ENCODE measurements at regions not wholly inside any gene's neighbourhood (a gene's known extent, or its start where the extent isn't known, plus 50 kb on each side); places are given as distances from the start of the nearest gene placed in this dataset.

DNA sequence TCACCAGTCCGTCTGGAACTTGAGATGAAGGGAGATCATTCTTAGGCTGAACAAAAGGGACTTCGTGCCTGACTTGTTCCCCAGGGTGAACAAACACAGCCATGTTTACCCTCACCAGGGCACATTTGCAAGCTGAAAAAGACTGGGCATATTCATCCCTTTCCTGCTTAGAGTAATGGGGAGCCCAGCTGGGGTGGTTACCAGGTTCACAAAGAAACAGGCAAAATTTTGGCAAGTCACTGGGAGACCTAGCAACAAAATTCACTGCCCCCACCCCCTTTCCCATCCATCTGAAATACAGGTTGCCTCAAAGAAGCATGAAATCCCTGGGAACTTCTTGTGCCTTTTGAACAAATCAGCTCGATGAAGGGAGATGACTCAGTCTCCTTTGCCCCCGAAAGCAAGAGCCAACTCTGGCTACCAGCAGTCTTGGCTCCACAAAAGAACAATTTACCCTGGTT, 775.0 kb downstream of the SQOR start:
- CTCF ChIA-PET = no interaction called here
- no peak overlapping the region for H3K4me3 Mint-ChIP-seq
- ATAC-seq (ENCODE audit: low read depth) (no peak), DNase-seq (no peak)
- no peaks in the 10 kb centered on the region for H3K4me1 Mint-ChIP-seq
- Histone ChIP-seq H3K9ac (ENCODE audit: low read length) (no peak overlapping the region), H3K27ac (ENCODE audit: low read length in 2 of 2) (no peak overlapping the region), H4K20me1 (ENCODE audit: control insufficient read depth, insufficient read depth, low read length, poor library complexity, severe bottlenecking) (no peaks in the 10 kb centered on the region), H3K79me2 (ENCODE audit: control insufficient read depth, insufficient read depth, low read length) (no peaks in the 10 kb centered on the region), H3K9me3 (ENCODE audit: control extremely low read depth in 1 of 3, control insufficient read depth in 2 of 3, insufficient read depth in 1 of 3, low read length in 2 of 3) (no peaks in the 10 kb centered on the region), H3K36me3 (replicated peaks in 1 of 2; ENCODE audit: control extremely low read depth in 1 of 2, control insufficient read depth in 1 of 2, extremely low read depth in 1 of 2, insufficient read depth in 2 of 2, low read length in 1 of 2) (no peaks in the 10 kb centered on the region), H3K4me3 (ENCODE audit: control extremely low read depth in 1 of 5, extremely low read depth in 1 of 5, insufficient read depth in 1 of 5, low read depth in 2 of 5, low read length in 4 of 5) (no peak overlapping the region), H3K27me3 (replicated peaks in 1 of 4; ENCODE audit: control extremely low read depth in 1 of 4, control insufficient read depth in 3 of 4, insufficient read depth in 4 of 4, low read length in 3 of 4) (no peaks in the 10 kb centered on the region), H3K4me1 (ENCODE audit: control insufficient read depth in 2 of 2, insufficient read depth in 2 of 2, low read length in 2 of 2) (no peaks in the 10 kb centered on the region), H3K4me2 (replicated peaks; ENCODE audit: low read depth, low read length, poor library complexity, severe bottlenecking) (no peak overlapping the region), H2AFZ (ENCODE audit: insufficient read depth, low read depth, low read length, poor library complexity, severe bottlenecking) (no peak overlapping the region)
- no peaks in the 10 kb centered on the region for H3K9me3 Mint-ChIP-seq (ENCODE audit: insufficient read depth)
- TF ChIP-seq, protein P1, sequence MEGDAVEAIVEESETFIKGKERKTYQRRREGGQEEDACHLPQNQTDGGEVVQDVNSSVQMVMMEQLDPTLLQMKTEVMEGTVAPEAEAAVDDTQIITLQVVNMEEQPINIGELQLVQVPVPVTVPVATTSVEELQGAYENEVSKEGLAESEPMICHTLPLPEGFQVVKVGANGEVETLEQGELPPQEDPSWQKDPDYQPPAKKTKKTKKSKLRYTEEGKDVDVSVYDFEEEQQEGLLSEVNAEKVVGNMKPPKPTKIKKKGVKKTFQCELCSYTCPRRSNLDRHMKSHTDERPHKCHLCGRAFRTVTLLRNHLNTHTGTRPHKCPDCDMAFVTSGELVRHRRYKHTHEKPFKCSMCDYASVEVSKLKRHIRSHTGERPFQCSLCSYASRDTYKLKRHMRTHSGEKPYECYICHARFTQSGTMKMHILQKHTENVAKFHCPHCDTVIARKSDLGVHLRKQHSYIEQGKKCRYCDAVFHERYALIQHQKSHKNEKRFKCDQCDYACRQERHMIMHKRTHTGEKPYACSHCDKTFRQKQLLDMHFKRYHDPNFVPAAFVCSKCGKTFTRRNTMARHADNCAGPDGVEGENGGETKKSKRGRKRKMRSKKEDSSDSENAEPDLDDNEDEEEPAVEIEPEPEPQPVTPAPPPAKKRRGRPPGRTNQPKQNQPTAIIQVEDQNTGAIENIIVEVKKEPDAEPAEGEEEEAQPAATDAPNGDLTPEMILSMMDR (IDR thresholded peaks at IDR 0.05) = no peak
- WGBS (ENCODE audit: insufficient coverage) = 100% methylated on average over 1 of the region's 4 CpGs
- intact Hi-C loops (cut with micrococcal nuclease) = no loop called here
- POLR2A ChIA-PET = no interaction called here
- no peak overlapping the region for H3K27ac Mint-ChIP-seq
- no peaks in the 10 kb centered on the region for H3K27me3 Mint-ChIP-seq

DNA sequence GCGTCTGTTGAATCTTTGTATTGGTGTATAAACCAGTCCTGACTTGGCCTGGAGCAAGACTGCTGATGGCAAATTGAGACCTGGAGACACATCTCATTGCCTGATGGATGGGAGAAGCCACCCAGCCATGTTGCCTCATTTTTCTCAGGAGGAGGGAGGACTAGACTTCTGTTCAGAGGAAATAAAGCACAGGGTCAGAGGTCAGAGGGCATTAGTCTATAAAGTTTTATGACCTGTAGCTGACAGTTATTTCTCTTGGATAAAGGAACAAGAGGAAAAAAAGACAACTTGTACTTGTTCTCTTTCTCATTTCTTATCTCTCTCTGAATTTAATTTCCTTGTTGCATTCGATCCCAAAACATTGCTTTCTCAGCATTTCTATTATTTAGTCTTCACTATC, 775.9 kb downstream of the SQOR start:
- no peaks in the 10 kb centered on the region for H3K4me1 Mint-ChIP-seq
- POLR2A ChIA-PET = no interaction called here
- CTCF ChIA-PET = no interaction called here
- H4K20me1 ChIP-seq (ENCODE audit: control insufficient read depth, insufficient read depth, low read length, poor library complexity, severe bottlenecking) = no peaks in the 10 kb centered on the region
- no peak overlapping the region for H3K4me3 ChIP-seq (ENCODE audit: control extremely low read depth in 1 of 5, extremely low read depth in 1 of 5, insufficient read depth in 1 of 5, low read depth in 2 of 5, low read length in 4 of 5)
- no peak overlapping the region for H2AFZ ChIP-seq (ENCODE audit: insufficient read depth, low read depth, low read length, poor library complexity, severe bottlenecking)
- no peak for DNase-seq
- ATAC-seq (ENCODE audit: low read depth) = no peak
- no peaks in the 10 kb centered on the region for H3K9me3 ChIP-seq (ENCODE audit: control extremely low read depth in 1 of 3, control insufficient read depth in 2 of 3, insufficient read depth in 1 of 3, low read length in 2 of 3)
- H3K27me3 Mint-ChIP-seq = no peaks in the 10 kb centered on the region
- no peak overlapping the region for H3K27ac ChIP-seq (ENCODE audit: low read length in 2 of 2)
- H3K36me3 ChIP-seq (replicated peaks in 1 of 2; ENCODE audit: control extremely low read depth in 1 of 2, control insufficient read depth in 1 of 2, extremely low read depth in 1 of 2, insufficient read depth in 2 of 2, low read length in 1 of 2) = no peaks in the 10 kb centered on the region
- no peaks in the 10 kb centered on the region for H3K4me1 ChIP-seq (ENCODE audit: control insufficient read depth in 2 of 2, insufficient read depth in 2 of 2, low read length in 2 of 2)
- TF ChIP-seq EZH2 (IDR thresholded peaks at IDR 0.05; ENCODE audit: borderline replicate concordance, insufficient read depth, low read depth, low read length, poor library complexity, severe bottlenecking) = no peak
- TF ChIP-seq, protein P1 (IDR thresholded peaks at IDR 0.05) = no peak
- no peak overlapping the region for H3K27ac Mint-ChIP-seq
- intact Hi-C loops (cut with micrococcal nuclease) = no loop called here
- no peaks in the 10 kb centered on the region for H3K9me3 Mint-ChIP-seq (ENCODE audit: insufficient read depth)
- no peak overlapping the region for H3K9ac ChIP-seq (ENCODE audit: low read length)
- no peak overlapping the region for H3K4me3 Mint-ChIP-seq
- H3K79me2 ChIP-seq (ENCODE audit: control insufficient read depth, insufficient read depth, low read length) = no peaks in the 10 kb centered on the region
- H3K4me2 ChIP-seq (replicated peaks; ENCODE audit: low read depth, low read length, poor library complexity, severe bottlenecking) = no peak overlapping the region
- H3K27me3 ChIP-seq (replicated peaks in 1 of 4; ENCODE audit: control extremely low read depth in 1 of 4, control insufficient read depth in 3 of 4, insufficient read depth in 4 of 4, low read length in 3 of 4) = no peaks in the 10 kb centered on the region
- WGBS (ENCODE audit: insufficient coverage) = no CpG with 5 or more reads among the region's 2 CpGs

Data from B cell (primary cell).